OCI-LY7 (cell line): ENCODE measurements at regions not wholly inside any gene's neighbourhood (a gene's known extent, or its start where the extent isn't known, plus 50 kb on each side); places are given as distances from the start of the nearest gene placed in this dataset.

Experiments
- BruUV-seq: library from RNA; stranded (reverse); fragments of 400-500 nt; replicated peaks from 2 replicates; lab custom pipeline; 2021; lab: Mats Ljungman, UMichigan
- CTCF ChIA-PET: fragments of 300-600 bp; sonication (Branson Sonifier 250); formaldehyde crosslinking; loops from one replicate; lab custom pipeline; 2022; ENCODE audit warnings: antibody characterized with exemption; ENCODE audit not compliant: unreplicated experiment; lab: Charles Lee
- POLR2A ChIA-PET: fragments of 300-600 bp; sonication (Branson Sonifier 250); formaldehyde crosslinking; loops from one replicate; lab custom pipeline; 2022; ENCODE audit warnings: antibody characterized with exemption; lab: Charles Lee
- DNase-seq: peaks from one replicate; pipeline ENCODE4 v3.0.0-alpha.2; 2015; ENCODE audit warnings: low spot score
- H2AFZ ChIP-seq: fragments of 200-600 bp; sonication (generic), shearing (Covaris generic); 2 replicates; pipeline ENCODE4 v1.6.1; 2014; ENCODE audit warnings: mild to moderate bottlenecking, antibody characterized with exemption, low read length, moderate library complexity
- H3K27ac ChIP-seq: fragments of 200-600 bp; sonication (generic); 2 replicates; pipeline ENCODE4 v1.5.1; 2014; ENCODE audit warnings: mixed run types, low read depth, mild to moderate bottlenecking, moderate library complexity, low read length, inconsistent platforms; ENCODE audit not compliant: poor library complexity, severe bottlenecking
- H3K36me3 ChIP-seq: fragments of 200-600 bp; sonication (generic); 2 replicates; pipeline ENCODE4 v1.6.1; 2014; ENCODE audit warnings: mild to moderate bottlenecking, antibody characterized with exemption, low read length, moderate library complexity, mixed read lengths; ENCODE audit not compliant: insufficient read depth
- H3K4me1 ChIP-seq: fragments of 200-600 bp; sonication (generic); 2 replicates; pipeline ENCODE4 v1.5.1; 2014; ENCODE audit warnings: mild to moderate bottlenecking, low read length; ENCODE audit not compliant: insufficient read depth, poor library complexity, severe bottlenecking
- H3K4me2 ChIP-seq: fragments of 200-600 bp; sonication (generic); 2 replicates; pipeline ENCODE4 v1.6.1; 2014; ENCODE audit warnings: mild to moderate bottlenecking, low read length
- H3K4me3 ChIP-seq: fragments of 200-600 bp; sonication (generic); 2 replicates; pipeline ENCODE4 v1.5.1; 2014; ENCODE audit warnings: mild to moderate bottlenecking, low read depth, low read length; ENCODE audit not compliant: poor library complexity, severe bottlenecking
- H3K79me2 ChIP-seq: fragments of 200-600 bp; sonication (generic); 2 replicates; pipeline ENCODE4 v1.6.1; 2016; ENCODE audit warnings: low read depth, mild to moderate bottlenecking, low read length, moderate library complexity, mixed read lengths; ENCODE audit not compliant: insufficient read depth
- H3K9me2 ChIP-seq: fragments of 200-600 bp; sonication (generic); 2 replicates; pipeline ENCODE4 v1.6.1; 2016; ENCODE audit warnings: mild to moderate bottlenecking, low read length, mixed read lengths; ENCODE audit not compliant: insufficient read depth
- H3K9me3 ChIP-seq: fragments of 200-600 bp; sonication (generic); 2 replicates; pipeline ENCODE4 v1.6.1; 2014; ENCODE audit warnings: mild to moderate bottlenecking, mixed run types, low read length, mixed read lengths
- H4K20me1 ChIP-seq: fragments of 200-600 bp; sonication (generic); 2 replicates; pipeline ENCODE4 v1.6.1; 2014; ENCODE audit warnings: mild to moderate bottlenecking, antibody characterized with exemption, low read length, moderate library complexity, mixed read lengths; ENCODE audit not compliant: insufficient read depth
- CTCF ChIP-seq: fragments of 200-600 bp; sonication (generic); conservative IDR thresholded peaks from 2 replicates; pipeline ENCODE4 v1.5.1; 2014; ENCODE audit warnings: mild to moderate bottlenecking, antibody characterized with exemption, low read length, moderate library complexity, mixed read lengths
- EZH2phosphoT487 ChIP-seq: fragments of 200-600 bp; sonication (generic); IDR thresholded peaks from 2 replicates; pipeline ENCODE4 v1.6.1; 2018; ENCODE audit warnings: low read depth, borderline replicate concordance, mild to moderate bottlenecking, mixed run types, antibody characterized with exemption, low read length, moderate library complexity, mixed read lengths
- intact Hi-C: fragments of 100-400 bp; cut with micrococcal nuclease; formaldehyde crosslinking; loops from one replicate; pipeline ENCODE4 v1.10.0; 2022; ENCODE audit not compliant: unreplicated experiment

GRCh38 chr10:45534572-45534971, 138.0 kb downstream of the ZFAND4 start:
- Histone ChIP-seq H2AFZ (no peak overlapping the region), H3K4me2 (no peak overlapping the region), H3K9me3 (no peaks in the 10 kb centered on the region), H3K4me3 (no peak overlapping the region), H3K4me1 (no peaks in the 10 kb centered on the region), H3K36me3 (no peaks in the 10 kb centered on the region; the same call in 1 of the 2 replicates), H4K20me1 (no peaks in the 10 kb centered on the region), H3K27ac (no peak overlapping the region), H3K79me2 (no peaks in the 10 kb centered on the region), H3K9me2 (no peaks in the 10 kb centered on the region)
- TF ChIP-seq CTCF (no peak), EZH2phosphoT487 (no peak)
- ChIA-PET POLR2A (no interaction called here), CTCF (no interaction called here)
- no peak for DNase-seq
- intact Hi-C loops: no loop called here
- no TSS peak for BruUV-seq

GRCh38 chr10:45532480-45532879, 140.1 kb downstream of the ZFAND4 start:
- Histone ChIP-seq H4K20me1 (no peaks in the 10 kb centered on the region), H2AFZ (no peak overlapping the region), H3K4me1 (no peaks in the 10 kb centered on the region), H3K79me2 (no peaks in the 10 kb centered on the region), H3K9me2 (no peaks in the 10 kb centered on the region), H3K9me3 (no peaks in the 10 kb centered on the region), H3K27ac (no peak overlapping the region), H3K4me3 (no peak overlapping the region), H3K4me2 (no peak overlapping the region), H3K36me3 (no peaks in the 10 kb centered on the region; the same call in 1 of the 2 replicates)
- intact Hi-C loops: no loop called here
- no peak for TF ChIP-seq CTCF
- TF ChIP-seq EZH2phosphoT487: no peak
- no peak for DNase-seq
- ChIA-PET CTCF (no interaction called here), POLR2A (interaction anchor here (1.3 kb wide), 1 partner anchor 9 kb away, joined by 3 read pairs; no protein-coding TSS in a partner anchor)
- no TSS peak for BruUV-seq

- POLR2A ChIA-PET: no interaction called here
- Histone ChIP-seq H2AFZ (no peak overlapping the region), H3K4me2 (no peak overlapping the region), H3K4me1 (no peaks in the 10 kb centered on the region), H3K4me3 (no peak overlapping the region), H4K20me1 (no peaks in the 10 kb centered on the region), H3K9me2 (no peaks in the 10 kb centered on the region), H3K36me3 (no peaks in the 10 kb centered on the region), H3K27ac (no peak overlapping the region), H3K9me3 (no peaks in the 10 kb centered on the region), H3K79me2 (no peaks in the 10 kb centered on the region)
- CTCF ChIA-PET: no interaction called here
- no TSS peak for BruUV-seq
- no peak for DNase-seq
- no peak for TF ChIP-seq CTCF
- TF ChIP-seq EZH2phosphoT487: no peak
- intact Hi-C loops: no loop called here
These were observed 146.2 kb downstream of the ZFAND4 start for GRCh38 chr10:45526309-45526905.
